ENCODE measurements at regions not wholly inside any gene's neighbourhood (a gene's known extent, or its start where the extent isn't known, plus 50 kb on each side); places are given as distances from the start of the nearest gene placed in this dataset.
"Not testable (repeated sequence)": the region's sequence is repeated elsewhere in the genome, so short reads cannot be mapped to it uniquely, and the experiment has no call there.

DNA sequence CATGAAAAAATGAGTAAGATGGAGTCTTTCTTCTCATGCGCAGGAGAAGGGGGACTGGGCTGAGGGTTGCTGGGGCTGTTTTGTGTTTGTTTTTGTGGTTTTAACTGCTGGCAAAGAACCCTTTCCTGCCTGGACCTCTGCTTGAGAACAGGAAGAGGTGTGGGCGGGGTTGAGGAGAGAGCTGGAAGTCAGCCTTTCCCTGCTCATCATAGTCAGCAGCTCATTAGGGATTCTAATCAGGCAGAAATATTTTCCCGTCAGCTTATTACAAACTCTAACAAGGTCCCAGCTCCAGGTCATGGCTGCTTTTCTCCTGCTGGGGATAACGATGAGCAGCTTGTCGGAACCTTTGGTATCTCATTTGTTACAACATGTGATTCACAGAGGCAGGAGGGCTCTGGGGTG is 185.0 kb upstream of the NRXN3 start:
- H3K9me3 ChIP-seq = no peaks in the 10 kb centered on the region
- no peaks in the 10 kb centered on the region for H3K36me3 ChIP-seq
- peak; percentile 73 for DNase-seq

DNA sequence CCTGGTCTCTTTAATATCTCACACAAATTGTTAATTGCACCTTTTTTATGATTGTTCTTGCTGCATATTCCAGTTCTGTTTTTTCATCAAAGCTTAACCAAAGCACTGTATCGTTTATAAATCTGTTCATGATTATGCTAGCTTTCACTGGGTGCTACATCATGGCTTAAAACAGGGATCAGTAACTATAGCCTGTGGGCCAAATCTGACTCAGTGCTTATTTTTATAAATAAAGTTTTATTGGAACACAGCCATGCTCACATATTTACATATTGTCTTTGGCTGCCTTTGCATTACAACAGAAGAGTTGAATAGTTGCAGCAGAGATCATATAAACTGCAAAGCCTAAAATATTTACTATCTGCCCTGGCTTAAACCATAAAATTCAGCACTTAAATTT is 183.4 kb upstream of the NRXN3 start:
- no peaks in the 10 kb centered on the region for H3K27me3 ChIP-seq
- no peaks in the 10 kb centered on the region for H3K36me3 ChIP-seq
- no peak for DNase-seq
- no peak overlapping the region for H3K4me3 ChIP-seq
- no peaks in the 10 kb centered on the region for H3K9me3 ChIP-seq

More for the DNA sequence above, 185.0 kb upstream of the NRXN3 start:
- Histone ChIP-seq H3K27me3 (no peaks in the 10 kb centered on the region), H3K4me3 (no peak overlapping the region)

DNA sequence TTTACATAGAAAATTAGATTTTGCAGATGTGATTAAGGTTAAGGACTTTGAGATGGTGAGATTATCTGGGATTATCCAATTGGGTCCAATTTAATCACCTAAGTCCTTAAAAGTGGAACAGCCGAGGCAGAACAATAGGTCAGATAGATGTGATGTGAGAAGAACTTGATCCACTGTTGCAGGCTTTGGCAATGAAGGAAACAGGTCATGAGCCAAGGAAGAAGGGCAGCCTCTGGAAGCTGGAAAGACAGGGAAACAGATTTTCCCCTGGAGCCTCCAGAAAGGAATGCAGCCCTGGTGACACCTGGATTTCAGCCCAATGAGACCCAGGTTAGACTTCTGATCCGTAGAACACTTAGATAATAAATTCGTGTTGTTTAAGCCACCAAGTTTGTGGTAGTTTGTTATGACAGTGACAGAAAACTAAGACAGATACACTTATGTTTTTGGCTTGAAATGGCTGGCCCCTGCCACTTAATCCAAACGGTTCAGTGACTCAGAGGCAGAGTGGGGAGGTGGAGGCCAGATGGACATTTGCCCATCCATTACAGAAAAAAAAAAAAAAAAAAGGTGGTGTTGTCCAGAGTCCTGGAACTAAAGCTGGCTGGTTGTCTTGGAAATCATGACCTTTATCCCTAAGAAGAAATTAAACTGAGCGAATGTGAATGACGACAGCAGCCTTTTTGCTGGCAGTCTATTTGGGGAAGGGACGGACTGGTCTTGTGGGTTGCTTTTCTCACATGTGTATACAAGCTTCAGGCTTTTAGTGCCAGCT is 181.9 kb upstream of the NRXN3 start:
- H3K27me3 ChIP-seq = no peaks in the 10 kb centered on the region
- H3K9me3 ChIP-seq = no peaks in the 10 kb centered on the region
- no peak overlapping the region for H3K4me3 ChIP-seq
- H3K36me3 ChIP-seq = no peaks in the 10 kb centered on the region
- DNase-seq = peak; percentile 49

DNA sequence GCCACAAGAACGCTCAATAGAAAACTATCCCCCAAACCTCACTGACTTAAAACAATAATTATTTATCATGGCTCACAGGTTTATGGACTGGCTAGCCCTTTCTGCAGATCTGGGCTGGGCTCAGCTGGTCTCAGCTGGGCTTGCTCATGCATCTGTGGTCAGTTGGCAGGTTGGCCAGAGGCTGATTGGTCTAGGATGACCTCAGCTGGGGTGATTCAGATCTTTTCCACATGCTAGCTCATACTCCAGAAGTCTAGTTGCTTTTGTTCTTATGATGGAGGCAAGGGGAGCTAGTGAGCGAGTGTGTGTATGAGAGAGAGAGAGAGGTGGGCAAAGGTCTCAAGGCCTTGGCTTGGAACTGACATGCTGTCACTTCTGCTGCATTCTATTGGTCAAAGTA is 181.2 kb upstream of the NRXN3 start:
- Histone ChIP-seq H3K9me3 (no peaks in the 10 kb centered on the region), H3K4me3 (no peak overlapping the region), H3K36me3 (no peaks in the 10 kb centered on the region), H3K27me3 (no peaks in the 10 kb centered on the region)
- DNase-seq = peak; percentile 92

DNA sequence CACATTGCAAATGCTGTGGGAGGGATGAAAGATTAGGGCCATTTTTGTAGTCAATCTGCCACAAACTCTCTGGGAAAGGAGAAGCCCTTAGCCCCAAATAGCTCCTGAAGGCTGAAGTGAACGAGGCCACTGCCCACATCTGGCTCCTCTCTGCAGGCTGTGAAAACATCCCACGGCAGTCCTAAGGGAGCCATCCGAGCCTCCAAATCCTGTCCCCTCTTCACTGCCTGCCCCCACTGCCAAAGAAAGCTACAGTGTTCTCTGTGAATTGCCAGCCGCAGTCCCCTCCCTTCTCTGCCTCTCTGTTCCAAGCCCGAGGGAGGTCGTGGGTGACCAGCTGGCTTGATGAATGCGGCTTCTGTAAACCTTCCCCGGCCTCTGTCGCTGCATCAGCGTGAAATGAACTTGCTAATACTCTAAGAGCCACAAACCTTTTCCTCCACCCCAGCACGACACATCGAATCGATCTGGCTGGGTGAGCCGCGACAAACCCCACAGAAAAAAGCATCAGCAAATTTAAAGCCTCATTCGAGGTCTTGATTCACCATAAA is 180.7 kb upstream of the NRXN3 start:
- DNase-seq = no peak
- H3K4me3 ChIP-seq = no peak overlapping the region
- H3K27me3 ChIP-seq = no peaks in the 10 kb centered on the region
- H3K9me3 ChIP-seq = no peaks in the 10 kb centered on the region
- H3K36me3 ChIP-seq = no peaks in the 10 kb centered on the region

DNA sequence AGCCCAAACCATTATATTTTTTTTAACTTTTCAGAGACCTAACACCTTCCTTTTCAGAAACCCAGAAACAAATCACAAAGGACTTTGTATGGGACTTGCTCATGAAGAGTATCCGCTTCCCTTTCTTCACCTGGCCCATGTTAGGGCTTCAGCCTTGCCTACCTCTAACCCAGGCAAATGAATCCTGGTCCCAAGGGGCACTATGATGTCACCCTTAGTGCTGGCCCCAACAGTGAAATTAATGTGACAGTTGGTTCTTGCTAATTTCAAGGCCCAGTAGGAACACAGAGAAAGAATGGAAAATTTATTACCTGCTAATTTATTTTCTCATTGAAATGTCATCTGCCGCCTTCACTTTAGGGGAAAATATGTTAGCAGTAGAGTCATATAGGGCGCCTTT is 179.8 kb upstream of the NRXN3 start:
- Histone ChIP-seq H3K9me3 (no peaks in the 10 kb centered on the region), H3K36me3 (no peaks in the 10 kb centered on the region), H3K4me3 (no peak overlapping the region), H3K27me3 (no peaks in the 10 kb centered on the region)
- no peak for DNase-seq

DNA sequence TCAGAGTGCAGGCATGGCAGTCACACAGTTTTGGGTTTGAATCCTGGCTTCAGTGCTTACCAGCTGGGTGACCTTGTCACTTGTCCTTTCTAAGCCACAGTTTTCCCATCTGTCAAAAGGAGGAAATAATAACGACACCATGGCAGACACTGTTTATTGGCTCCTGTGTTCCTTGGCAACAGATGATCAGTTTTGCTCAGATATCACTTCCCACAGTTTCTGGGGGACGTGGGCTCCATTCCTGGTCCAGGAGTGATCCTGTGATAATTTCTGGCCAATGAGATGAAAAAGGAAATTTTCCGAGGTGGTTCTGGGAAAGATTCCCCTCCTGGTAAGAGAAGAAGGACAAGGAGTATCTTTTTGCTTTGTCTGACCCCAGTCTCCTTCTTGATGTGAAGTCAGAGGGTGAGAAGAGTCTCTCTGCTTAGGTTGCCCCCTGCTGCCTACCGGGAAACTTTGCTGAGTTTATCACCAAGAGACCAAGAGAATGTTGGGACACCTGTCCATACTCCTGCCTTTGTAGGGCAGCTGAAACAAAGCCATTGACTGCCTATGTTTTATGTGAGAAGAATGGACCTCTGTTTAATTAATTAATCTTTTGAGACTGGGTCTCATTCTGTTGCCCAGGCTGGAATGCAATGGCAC is 178.9 kb upstream of the NRXN3 start:
- no peak for DNase-seq
- no peaks in the 10 kb centered on the region for H3K27me3 ChIP-seq
- H3K36me3 ChIP-seq = no peaks in the 10 kb centered on the region
- H3K9me3 ChIP-seq = no peaks in the 10 kb centered on the region
- H3K4me3 ChIP-seq = no peak overlapping the region

DNA sequence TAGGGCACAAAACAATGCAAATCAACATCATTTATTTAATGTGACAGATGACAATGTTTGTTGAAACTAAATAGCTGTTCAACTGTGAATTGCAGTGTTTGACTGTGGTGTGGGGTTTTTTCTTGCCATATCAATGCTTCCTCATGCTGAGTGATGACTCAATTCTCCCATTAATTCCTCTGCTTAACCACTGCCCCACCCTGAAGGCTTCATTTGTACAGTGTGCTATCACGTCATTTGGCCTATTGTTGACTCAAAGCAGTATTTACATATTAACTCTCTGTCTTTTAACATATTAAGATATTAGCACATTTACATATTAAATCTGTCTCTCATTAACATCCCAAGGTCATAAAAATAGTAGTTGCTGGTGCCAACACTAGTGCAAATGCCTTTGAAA is 164.8 kb upstream of the NRXN3 start:
- no peaks in the 10 kb centered on the region for H3K27me3 ChIP-seq
- H3K36me3 ChIP-seq = no peaks in the 10 kb centered on the region
- no peak overlapping the region for H3K4me3 ChIP-seq
- peak; percentile 48 for DNase-seq
- H3K9me3 ChIP-seq = no peaks in the 10 kb centered on the region; the same call in 1 of the 2 replicates

DNA sequence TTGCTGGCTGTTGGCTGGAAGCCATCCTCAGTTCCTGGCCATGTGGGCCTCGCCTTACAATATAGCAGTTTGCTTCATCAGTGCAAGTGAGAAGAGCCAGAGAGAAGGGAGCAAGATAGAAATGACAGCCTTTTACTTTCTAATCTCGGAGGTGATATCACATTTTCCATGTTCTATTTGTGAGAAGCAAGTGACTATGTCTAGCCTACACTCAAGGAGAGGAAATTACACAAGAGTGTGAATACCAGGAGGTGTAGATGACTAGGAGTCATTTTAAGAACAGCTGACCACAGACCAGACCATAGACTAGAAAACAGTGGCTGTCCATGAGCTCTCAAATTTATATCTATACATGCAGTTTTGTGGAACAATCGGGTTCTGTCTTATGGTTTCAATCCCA is 163.0 kb upstream of the NRXN3 start:
- no peaks in the 10 kb centered on the region; the same call in 1 of the 2 replicates for H3K9me3 ChIP-seq
- no peaks in the 10 kb centered on the region for H3K36me3 ChIP-seq
- H3K27me3 ChIP-seq = no peaks in the 10 kb centered on the region
- DNase-seq = peak; percentile 40
- no peak overlapping the region for H3K4me3 ChIP-seq

DNA sequence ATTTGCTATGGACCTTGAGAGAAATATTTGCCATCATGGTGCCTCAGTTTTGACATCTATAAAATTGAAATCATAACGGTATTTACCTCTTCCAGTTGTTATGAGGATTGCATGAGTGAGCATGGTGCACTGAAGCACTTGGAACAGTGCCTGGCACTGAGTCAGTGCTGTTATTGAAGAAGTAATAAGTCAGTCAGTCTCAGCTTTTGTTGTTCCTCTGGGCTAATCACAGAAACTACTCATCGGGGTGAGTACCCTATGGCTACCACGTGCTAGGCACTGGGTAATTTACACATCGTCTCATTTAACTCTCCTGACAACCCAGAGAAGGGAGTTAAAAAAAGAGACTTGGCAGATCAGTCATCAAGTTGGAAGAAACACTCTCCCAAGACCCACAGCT is 159.5 kb upstream of the NRXN3 start:
- H3K27me3 ChIP-seq = no peaks in the 10 kb centered on the region
- H3K9me3 ChIP-seq = no peaks in the 10 kb centered on the region
- no peaks in the 10 kb centered on the region for H3K36me3 ChIP-seq
- DNase-seq = peak; percentile 85
- no peak overlapping the region for H3K4me3 ChIP-seq

DNA sequence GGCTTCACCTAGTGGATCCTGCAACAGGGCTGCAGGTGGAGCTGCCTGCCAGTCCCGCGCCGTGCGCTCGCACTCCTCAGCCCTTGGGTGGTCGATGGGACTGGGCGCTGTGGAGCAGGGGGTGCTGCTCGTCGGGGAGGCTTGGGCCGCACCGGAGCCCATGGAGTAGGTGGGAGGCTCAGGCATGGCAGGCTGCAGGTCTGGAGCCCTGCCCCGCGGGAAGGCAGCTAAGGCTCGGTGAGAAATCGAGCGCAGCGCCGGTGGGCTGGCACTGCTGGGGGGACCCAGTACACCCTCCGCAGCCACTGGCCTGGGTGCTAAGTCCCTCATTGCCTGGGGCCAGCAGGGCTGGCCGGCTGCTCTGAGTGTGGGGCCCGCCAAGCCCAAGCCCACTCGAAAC is 156.3 kb upstream of the NRXN3 start:
- not testable (repeated sequence) for H3K4me3 ChIP-seq, H3K27me3 ChIP-seq, H3K36me3 ChIP-seq, DNase-seq, H3K9me3 ChIP-seq

DNA sequence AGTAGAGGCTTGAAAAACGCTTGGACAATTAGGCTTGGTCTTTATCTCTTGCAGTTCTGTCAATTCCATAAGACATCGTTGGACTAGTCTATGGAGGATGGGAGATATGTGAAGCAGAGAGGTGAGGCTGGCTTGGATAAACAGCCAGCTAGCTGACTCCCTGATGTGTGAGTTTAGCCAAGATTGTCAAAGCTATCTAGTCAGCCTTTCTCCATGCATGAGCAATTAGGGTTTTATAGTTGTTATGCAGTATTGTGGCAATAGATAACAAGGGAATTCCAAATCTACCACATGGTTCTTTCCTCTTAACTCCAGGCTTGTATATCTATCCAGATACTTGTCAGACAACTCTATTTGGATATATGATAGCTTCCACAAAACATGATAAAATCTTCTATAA is 153.6 kb upstream of the NRXN3 start:
- Histone ChIP-seq H3K9me3 (no peaks in the 10 kb centered on the region), H3K36me3 (no peaks in the 10 kb centered on the region), H3K27me3 (no peaks in the 10 kb centered on the region), H3K4me3 (no peak overlapping the region)
- no peak for DNase-seq

DNA sequence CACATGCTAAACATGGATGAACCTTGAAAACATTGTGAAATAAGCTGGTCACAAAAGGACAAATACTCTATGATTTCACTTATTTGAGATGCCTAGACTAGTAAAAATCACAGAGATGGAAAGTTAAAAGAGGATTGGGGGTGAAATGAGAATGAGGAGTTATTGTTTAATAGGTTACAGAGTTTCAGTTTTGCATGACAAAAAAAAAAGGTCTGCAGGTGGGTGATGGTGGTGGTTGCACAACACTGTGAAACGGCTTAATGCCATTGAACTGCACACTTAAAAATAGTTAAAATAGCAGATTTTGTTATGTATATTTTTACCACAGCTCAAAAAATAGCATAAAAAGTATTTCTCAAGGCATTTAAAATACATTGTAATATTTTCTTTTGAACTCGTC is 151.9 kb upstream of the NRXN3 start:
- DNase-seq = no peak
- no peaks in the 10 kb centered on the region for H3K36me3 ChIP-seq
- no peaks in the 10 kb centered on the region for H3K9me3 ChIP-seq
- H3K27me3 ChIP-seq = no peaks in the 10 kb centered on the region
- no peak overlapping the region for H3K4me3 ChIP-seq

DNA sequence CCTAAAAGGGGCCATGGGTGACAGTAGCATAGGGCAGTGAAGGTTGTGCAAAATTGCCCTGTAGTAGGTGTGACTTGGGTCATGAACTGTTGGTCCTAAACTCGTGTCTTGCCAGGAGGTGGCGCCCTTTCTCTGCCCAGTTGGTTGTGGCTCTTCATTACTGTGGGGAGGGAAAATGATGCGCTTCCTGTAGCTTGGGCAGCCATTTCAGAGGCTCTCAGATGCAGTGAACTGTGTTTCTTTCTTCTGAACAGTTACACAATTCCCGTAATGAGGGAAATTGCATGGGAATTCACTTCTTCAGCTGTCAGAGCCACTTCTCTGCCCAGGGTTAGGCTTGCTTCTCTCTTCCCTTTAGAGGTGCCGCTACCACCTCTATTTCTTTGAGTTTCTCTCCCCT is 148.1 kb upstream of the NRXN3 start:
- Histone ChIP-seq H3K36me3 (no peaks in the 10 kb centered on the region), H3K27me3 (no peaks in the 10 kb centered on the region), H3K4me3 (no peak overlapping the region), H3K9me3 (no peaks in the 10 kb centered on the region)
- peak; percentile 49 for DNase-seq

DNA sequence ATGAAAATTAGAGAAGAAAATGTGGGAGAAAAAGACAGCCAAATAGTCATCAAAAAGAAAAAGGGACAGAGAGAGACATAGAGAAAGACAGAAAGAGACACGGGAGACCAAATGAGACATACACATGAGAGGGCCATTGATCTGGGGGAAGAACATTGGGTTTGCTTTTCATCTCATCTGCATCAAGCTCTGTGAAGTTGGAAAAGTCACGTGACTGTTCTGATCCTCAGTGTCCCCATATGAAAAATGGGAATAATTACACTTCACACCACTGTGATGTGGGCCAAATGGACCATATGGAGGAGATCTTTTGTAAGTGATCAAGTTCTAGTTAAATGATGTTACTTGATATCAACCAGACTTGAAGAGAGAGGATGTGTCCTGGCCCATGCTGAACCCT is 147.1 kb upstream of the NRXN3 start:
- Histone ChIP-seq H3K4me3 (no peak overlapping the region), H3K9me3 (no peaks in the 10 kb centered on the region), H3K36me3 (no peaks in the 10 kb centered on the region), H3K27me3 (no peaks in the 10 kb centered on the region)
- DNase-seq = no peak

DNA sequence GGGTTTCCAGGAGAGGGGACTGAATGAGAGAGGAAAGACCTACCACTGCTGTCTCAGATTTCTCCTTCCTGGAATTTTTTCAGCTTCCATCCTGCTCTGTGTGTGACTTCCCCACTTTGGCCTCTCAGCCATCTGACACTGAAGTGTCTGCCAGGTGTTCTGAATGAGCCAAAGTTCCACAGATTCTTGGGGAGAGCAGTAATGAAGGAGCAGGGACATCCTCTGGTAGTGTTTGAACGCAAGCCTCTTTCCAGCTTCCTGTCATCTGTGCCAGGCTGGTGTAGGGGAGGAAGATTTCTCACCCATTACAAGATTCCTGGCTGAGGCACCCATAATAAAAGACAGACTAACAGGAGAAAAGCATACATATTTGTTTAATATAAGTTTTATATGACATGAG is 141.7 kb upstream of the NRXN3 start:
- no peak overlapping the region for H3K4me3 ChIP-seq
- no peaks in the 10 kb centered on the region for H3K9me3 ChIP-seq
- DNase-seq = peak; percentile 49
- H3K36me3 ChIP-seq = no peaks in the 10 kb centered on the region
- no peaks in the 10 kb centered on the region for H3K27me3 ChIP-seq

DNA sequence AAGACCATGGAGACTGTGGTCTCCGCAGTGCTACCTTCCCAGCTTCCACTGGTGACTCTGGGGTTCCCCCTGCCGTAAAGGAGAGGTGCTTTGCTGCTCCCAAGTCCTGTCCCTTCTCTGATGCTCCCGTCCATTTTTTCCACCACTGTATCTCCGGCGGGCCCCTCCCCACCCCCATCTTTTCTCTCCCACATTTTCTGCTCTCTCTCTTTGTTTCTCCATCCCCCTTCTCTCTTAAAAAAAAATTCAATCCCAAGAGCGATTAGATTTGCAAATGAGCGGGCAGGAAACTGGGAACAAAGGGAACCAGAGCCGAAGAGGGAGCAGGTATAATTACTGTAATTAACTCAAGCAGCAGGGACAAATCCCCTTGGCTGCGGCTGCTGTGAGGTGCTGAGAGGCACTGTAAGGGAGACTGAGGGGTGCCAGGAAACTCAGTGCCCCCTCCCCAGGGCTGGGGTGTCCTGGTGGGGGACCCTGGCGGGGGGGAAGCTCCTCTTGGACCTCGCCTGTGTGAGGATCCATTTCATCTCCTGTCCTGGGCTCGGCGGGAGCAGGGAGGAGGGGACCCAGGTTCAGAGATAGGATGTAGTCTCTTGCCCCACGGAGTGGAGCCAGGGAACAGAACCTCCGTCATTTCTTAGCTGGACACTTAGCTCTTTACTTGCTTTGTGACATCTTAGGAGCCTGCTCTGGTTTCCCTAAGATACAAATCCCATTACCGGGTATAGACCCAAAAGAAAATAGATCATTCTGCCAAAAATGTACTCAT is 140.4 kb upstream of the NRXN3 start:
- Histone ChIP-seq H3K27me3 (no peaks in the 10 kb centered on the region), H3K36me3 (no peaks in the 10 kb centered on the region), H3K9me3 (no peaks in the 10 kb centered on the region), H3K4me3 (no peak overlapping the region)
- DNase-seq = no peak
